HG02938 (cell line): ENCODE measurements at regions not wholly inside any gene's neighbourhood (a gene's known extent, or its start where the extent isn't known, plus 50 kb on each side); places are given as distances from the start of the nearest gene placed in this dataset.

Experiments
- ATAC-seq: cut with Tn5 transposase; IDR thresholded peaks from one replicate; pipeline ENCODE4 v1.9.1; 2021; ENCODE audit warnings: mild to moderate bottlenecking, moderate library complexity; ENCODE audit not compliant: unreplicated experiment

DNA sequence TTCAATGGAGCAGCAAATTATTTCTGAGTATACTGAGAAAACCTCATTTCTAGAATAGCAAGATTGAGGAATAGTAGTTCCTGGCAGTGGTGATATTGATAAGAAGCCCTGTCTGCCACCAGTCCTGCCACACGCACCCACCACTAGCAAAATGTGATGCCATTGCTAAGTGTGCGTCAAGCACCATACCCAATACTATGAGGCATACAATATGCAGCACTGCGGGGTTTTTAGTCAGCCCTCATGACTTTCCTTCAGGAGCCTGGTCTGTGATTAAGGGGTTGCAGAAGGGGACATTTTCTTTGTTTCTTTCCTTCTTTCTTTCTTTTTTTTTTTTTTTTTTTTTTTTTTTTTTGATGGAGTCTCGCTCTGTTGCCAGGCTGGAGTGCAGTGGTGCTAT, 128.7 kb upstream of the USP38 start:
- ATAC-seq: no peak

DNA sequence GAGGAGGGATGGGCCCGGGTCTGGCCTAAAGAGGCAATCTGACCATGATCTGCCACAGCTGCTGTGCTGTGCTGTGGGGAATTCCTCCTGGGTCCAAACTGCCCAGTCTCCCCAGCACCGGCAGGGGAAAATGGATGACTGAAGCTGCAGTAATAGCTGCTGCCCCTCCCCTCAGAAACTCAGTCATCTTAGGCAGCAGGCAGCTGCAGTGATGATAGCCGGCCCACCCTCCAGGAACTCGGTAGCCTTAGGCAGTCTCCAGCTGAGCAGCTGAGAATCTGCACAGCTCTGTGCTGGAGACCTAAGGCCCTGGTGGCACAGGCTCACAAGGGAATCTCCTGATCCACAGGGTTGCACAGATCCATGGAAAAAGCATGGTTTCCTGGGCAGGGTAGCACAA, 113.4 kb upstream of the USP38 start:
- no peak for ATAC-seq

DNA sequence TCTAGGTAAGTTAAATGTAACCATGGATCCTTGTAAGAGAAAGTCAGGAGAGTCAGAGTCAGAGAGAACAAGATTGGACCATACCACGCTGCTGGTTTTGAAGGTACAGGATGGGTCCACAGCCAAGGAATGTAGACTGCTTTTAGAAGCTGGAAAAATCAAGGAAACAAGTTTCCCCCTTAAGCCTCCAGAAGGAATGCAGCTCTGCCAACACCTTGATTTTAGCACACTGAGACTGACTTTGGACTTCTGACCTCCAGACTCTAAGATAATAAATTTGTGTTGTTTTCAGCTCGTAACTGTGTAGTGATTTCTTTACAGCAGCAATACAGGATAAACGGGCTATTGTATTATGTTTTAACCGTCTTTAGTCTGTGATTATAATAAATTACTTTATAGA, 108.0 kb upstream of the USP38 start:
- no peak for ATAC-seq

DNA sequence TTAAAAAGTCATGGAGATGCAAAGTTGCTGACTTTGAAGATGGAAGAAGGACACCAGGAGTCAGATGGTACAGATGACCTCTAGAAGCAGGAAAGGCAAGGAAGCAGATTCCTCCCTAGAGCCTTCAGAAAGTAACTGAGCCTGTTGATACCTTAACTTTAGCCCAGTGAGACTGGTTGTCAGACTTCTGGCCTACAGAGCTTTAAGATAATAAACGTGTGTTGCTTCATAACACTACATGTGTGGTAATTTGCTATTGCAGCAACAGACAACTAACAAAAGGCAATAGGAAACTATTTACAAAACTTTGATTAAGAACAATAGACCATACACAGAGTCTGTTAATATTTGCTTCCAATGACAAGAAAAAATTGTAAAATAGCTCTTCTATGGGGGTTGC, 102.0 kb upstream of the USP38 start:
- no peak for ATAC-seq

DNA sequence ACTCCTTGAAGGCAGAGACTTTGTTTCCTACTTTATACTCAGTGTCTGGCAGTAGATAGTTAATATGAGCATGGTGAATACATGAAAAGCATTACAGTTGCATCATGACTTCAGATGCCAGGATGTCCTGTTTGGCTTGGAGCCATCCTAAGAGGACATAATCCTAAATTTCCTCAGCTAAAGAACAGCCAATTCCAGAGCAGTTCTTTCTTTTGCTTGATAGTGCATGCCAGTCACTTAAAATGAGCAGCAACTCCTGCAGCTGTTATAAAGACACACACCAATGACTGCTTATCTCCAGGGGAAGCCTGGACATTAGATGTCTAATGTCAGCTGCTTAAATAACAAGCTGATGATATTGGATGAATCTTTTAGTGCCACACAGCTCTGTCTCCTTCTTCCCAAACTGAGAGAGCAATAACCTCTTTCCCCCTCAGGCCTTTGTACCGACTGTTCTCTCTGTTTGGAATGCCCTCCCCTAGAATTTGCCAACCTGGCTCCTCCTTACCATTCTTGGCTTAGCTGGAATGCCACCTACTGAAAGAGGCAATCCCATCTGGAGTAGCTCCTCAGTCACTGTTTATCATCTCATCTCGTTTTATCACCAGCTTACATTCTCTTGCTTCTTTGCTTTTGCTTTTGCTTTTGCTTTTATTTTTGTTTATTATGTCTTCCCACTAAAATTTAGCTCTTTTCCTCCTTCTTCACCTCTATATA, 100.8 kb upstream of the USP38 start:
- no peak for ATAC-seq

DNA sequence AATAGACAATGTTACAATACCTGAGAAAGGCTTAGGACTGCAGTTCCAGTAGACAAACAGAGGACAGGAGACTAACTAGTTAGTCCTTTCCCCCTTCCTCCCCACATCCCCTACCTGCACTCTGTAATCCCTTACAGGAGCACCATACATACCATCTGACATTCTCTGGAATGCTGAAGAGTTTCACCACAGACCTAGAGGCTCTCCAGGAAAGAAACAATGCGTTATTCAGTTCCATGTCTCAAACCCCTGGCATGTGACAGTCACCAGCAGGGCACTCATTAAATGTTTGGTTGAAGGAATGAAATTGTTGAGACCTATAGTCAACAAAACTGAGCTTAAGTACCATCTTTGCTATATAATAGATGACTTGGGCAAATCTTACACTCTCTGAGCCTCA, 100.2 kb upstream of the USP38 start:
- no peak for ATAC-seq

DNA sequence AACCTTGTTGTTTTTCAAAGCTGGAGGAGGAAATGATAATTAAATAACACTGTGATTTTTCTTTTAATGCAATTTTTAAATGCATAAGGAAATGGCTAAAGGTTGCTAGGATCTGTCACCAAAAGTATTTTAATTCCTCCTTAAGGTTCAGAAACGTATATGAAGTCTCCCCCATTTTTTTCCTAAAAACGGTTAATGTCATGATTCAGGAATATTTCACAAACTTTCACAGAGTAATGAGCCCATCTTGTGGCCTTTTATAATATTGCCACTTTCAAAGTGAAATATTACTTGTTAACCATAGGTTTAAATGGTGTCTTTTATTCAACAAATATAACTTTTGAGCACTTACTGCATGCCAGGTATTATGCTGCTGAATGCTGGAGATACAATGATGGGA, 99.5 kb upstream of the USP38 start:
- ATAC-seq: no peak

DNA sequence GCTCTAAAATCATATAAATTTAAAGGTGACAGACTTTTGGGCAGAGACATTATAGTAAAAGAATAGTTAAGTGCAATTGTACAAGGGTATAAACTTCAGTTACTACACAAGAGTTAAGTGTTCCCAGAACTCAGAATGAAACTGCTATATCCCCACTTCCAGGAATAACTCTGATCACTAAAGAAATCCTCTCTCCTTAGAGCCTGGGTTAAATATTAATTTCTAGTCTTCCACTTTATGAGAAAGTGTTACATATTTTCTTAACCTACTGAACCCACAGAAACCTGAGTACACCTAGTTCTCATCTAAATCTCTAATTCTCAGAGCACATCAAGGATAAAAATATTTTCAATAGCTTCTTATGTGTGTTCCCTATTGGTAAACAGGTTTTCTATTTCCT, 99.1 kb upstream of the USP38 start:
- ATAC-seq: no peak

DNA sequence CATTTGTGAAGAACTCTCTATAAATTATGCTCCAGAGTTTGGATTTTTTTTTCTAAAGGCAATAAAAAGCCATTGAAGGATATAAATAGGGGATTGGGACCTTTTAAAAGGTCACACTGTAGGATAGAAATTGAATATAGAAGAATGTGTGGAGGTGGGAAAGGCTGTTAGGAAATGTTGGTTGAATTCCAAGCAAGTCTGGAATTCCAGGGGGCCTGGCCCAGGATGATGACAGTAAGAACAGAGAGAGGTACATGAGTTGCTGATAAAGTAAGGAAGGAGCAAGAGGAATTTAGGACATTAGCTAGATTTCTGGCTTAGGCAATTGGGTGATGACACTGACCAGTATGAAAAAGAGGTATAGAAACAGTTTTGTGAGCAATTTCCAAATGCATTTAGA, 95.4 kb upstream of the USP38 start:
- ATAC-seq: no peak

DNA sequence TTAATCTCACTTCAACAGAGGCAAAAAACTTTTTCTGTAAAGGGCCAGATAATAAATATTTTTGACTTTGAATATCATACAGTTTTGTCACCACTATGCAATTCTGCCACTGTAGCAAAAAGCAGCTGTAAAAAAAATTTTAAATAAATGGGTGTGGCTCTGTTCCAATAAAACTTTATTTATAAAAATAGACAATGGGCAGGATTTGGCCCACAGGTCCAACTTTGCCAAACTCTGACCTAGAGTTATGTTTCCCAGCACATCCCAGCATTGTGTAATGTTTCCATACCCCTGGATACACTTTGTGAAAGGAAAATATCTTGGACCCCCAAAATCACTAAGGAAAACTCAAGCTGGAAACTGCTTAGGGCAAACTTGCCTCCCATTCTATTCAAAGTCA, 94.9 kb upstream of the USP38 start:
- no peak for ATAC-seq

DNA sequence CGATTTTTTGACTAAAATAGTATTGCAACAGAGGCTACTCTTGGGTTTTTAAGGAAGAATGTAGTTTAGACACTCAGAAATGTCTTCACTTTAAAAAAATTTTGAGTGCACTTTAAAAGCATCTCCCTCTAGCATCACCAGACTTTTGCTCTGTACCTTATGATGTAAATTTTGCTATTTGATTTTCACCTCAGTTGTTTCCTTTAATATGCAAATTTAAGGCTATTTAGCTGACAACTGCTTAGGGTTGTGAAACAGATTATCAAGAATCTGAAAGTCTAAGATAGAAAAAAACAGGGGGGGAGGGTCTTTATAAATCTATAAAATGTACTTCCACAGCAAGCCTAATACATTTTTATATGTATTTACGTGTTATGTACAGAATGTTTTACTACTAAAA, 92.9 kb upstream of the USP38 start:
- ATAC-seq: no peak

DNA sequence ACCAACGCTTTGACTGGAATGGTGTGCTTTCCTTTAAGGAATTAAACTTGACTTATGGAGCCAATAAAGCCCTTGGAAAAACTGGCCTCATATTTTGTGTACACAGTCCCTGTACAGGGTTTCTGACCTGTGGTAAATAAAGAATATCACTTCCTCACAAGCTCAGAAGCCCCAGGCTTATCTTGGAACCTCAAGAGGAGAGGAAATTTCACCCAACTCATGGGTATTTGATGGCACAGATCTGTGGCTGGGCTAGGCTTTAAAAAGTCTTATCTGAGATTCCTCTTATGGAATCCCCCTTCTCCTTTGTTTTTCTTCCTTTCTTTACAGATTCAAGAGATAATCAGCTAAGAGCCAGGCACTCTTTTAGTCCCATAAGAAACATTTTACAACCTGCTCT, 89.3 kb upstream of the USP38 start:
- no peak for ATAC-seq

DNA sequence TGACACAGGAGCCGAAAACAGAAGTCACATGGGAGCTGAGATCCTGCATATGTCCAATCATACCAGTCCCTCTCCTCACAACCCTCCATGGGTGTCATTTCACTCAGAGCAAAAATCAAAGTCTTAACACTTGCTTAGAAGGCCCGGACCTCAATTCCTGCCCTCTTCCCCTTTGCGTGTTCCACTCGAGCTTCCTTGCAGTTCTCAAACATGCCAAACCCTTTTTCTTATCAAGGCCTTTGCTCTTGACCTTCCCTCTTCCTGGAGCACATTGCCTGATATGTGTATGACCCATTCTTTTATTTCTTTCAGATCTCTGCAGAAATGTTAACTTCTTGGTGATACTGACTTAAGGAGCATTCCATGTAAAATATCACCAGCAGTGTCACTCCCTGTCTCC, 87.0 kb upstream of the USP38 start:
- no peak for ATAC-seq

DNA sequence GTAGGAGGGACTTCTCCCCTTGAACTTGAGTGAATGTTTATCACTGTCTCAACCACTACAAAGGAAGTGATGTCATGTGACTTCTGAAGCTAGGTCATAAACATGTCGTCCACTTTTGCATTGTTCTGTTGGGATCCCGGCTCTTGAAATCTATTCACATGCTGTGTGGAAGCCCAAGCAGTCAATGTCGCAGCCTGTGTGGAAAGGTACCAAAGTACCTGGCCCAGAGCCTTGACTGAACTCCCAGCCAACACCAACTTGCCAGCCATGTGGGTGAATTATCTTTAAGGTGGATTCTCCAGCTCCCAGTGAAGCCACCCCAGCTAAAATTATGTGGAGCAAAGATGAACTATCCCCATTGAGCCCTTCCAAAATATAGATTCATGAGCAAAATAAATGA, 85.0 kb upstream of the USP38 start:
- ATAC-seq: no peak

DNA sequence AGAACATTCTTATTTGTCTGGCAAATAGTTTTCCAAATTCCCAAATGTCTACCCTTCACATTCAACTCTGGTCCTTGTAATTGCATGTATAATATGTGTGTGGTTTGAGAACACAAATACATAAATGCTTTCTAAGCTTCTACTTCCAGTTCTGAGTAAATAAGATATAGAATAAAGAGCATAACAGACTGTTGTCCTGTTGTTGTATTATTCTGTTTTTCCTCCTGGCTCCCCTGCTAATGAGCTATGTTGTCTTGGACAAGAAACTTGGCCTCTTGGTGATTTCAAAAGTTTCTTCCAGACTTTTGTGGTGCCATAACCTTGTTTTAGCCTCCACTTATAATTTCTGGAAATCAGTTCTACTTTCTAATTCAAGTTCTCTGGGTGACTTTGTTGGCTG, 75.3 kb upstream of the USP38 start:
- ATAC-seq: no peak

DNA sequence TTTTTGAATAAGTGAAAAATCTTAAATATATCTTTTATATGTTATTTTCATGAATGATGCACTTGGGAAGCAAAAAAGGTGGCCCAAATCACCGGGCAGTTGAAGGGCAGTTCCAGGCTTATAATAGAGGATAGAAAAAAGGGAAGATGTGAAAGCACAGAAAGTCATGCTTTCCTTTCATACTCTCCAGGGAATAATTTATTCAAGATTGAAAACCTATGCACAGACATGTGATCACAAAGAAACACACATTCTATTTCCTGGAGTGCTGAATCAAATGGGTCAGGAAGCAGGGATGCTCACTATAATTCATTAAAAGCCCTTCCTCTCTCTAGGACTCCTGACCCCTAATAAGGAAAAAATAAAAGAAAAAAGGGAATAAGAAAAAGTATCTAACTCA, 66.1 kb upstream of the USP38 start:
- ATAC-seq: no peak

DNA sequence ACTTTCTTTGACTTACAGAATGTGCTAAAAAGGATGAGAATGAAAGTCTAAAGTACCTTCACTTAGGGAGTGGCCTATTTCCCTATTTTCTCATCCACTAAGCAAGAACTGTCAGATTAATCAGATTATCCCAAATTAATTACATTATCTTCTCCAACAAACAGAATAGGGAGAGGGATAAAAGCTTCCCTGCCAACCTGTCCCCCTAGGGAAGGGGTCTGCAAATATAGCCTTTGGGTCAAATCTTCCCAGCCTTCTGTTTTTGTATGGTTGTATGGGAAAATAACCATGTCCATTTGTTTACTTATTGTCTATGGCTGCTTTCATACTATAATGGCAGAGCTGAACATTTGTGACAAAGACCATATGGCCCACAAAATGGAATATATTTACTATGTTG, 57.1 kb upstream of the USP38 start:
- ATAC-seq: no peak

DNA sequence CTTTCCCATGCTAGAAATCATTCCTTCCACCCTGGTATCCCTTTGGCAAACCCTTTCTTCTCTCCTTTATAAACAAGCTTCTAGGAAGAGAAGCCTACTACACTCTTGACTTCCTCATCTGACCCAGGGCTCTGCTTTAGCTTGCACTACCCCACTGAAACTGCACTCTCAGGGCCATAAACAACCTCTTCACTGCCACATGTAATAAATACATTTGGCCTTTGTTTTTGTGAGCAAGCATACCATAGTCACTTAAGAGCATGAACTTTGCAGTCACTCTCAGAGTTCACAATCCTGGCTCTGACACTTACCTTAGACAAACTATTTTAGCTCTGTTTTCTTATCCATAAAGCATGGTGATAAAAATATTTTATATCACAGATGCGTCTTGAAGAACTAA, 50.7 kb upstream of the USP38 start:
- ATAC-seq: no peak
